WI38 (cell line): ENCODE measurements at regions not wholly inside any gene's neighbourhood (a gene's known extent, or its start where the extent isn't known, plus 50 kb on each side); places are given as distances from the start of the nearest gene placed in this dataset.

Experiments used
- H3K4me3 ChIP-seq: 2 replicates; pipeline ENCODE4 v1.5.1; 2011; ENCODE audit warnings: low read depth, mild to moderate bottlenecking, control low read depth, low read length
- CTCF ChIP-seq: IDR thresholded peaks from 2 replicates; pipeline ENCODE4 v1.5.1; 2012; ENCODE audit warnings: low read depth, mild to moderate bottlenecking, control low read depth, low read length

- no peak overlapping the region for H3K4me3 ChIP-seq
- no peak for TF ChIP-seq CTCF
These were observed 524.5 kb upstream of the TGFBR2 start for GRCh38 chr3:30081904-30082303.

- no peak overlapping the region for H3K4me3 ChIP-seq
- TF ChIP-seq CTCF = no peak
These were observed 523.7 kb upstream of the TGFBR2 start for GRCh38 chr3:30082652-30083051.

- TF ChIP-seq CTCF = no peak
- no peak overlapping the region for H3K4me3 ChIP-seq
These were observed 523.1 kb upstream of the TGFBR2 start for GRCh38 chr3:30083315-30083714.

- H3K4me3 ChIP-seq = no peak overlapping the region
- no peak for TF ChIP-seq CTCF
These were observed 522.1 kb upstream of the TGFBR2 start for GRCh38 chr3:30084316-30084715.

- TF ChIP-seq CTCF = no peak
- H3K4me3 ChIP-seq = no peak overlapping the region
These were observed 521.4 kb upstream of the TGFBR2 start for GRCh38 chr3:30084971-30085403.

GRCh38 chr3:30085486-30085885, 520.9 kb upstream of the TGFBR2 start:
- TF ChIP-seq CTCF = no peak
- H3K4me3 ChIP-seq = no peak overlapping the region

- no peak for TF ChIP-seq CTCF
- H3K4me3 ChIP-seq = no peak overlapping the region
These were observed 514.7 kb upstream of the TGFBR2 start for GRCh38 chr3:30091686-30092085.
